HepG2 (cell line): ENCODE measurements at regions not wholly inside any gene's neighbourhood (a gene's known extent, or its start where the extent isn't known, plus 50 kb on each side); places are given as distances from the start of the nearest gene placed in this dataset.

Experiments used
- KDM5A ChIP-seq: fragments of 200-600 bp; sonication (generic); IDR thresholded peaks from 2 replicates; pipeline ENCODE4 v1.7.0; 2018; ENCODE audit warnings: antibody characterized with exemption, mild to moderate bottlenecking, low read length, borderline replicate concordance
- KLF13 ChIP-seq: sonication (generic); formaldehyde crosslinking; IDR thresholded peaks from 2 replicates; pipeline ENCODE4 v1.4.0; 2020; ENCODE audit warnings: mild to moderate bottlenecking, missing genetic modification reagents
- KLF16 ChIP-seq, 2 experiments: sonication (generic) in 1 of 2; formaldehyde crosslinking in 1 of 2; IDR thresholded peaks; 2 replicates each; pipeline versions ENCODE4 v1.6.1 to v1.8.0; 2016 to 2023; ENCODE audit warnings: missing genetic modification reagents in 2 of 2, missing compliant biosample characterization in 1 of 2
- ZBTB26 ChIP-seq: IDR thresholded peaks from 2 replicates; pipeline ENCODE4 v1.6.1; 2016; ENCODE audit warnings: missing compliant biosample characterization, missing genetic modification reagents, borderline replicate concordance
- ZBTB40 ChIP-seq, 2 experiments: fragments of 450-650 bp in 1 of 2; sonication (generic) in 1 of 2; formaldehyde crosslinking in 1 of 2; IDR thresholded peaks; 2 replicates each; pipeline versions ENCODE4 v1.6.1 to v1.8.0; 2016 to 2022; ENCODE audit warnings: antibody characterized with exemption in 1 of 2, mild to moderate bottlenecking in 1 of 2, missing genetic modification reagents in 1 of 2
- ZC3H13 ChIP-seq: sonication (generic); formaldehyde crosslinking; IDR thresholded peaks from 2 replicates; pipeline ENCODE4 v1.8.1; 2023; ENCODE audit warnings: mild to moderate bottlenecking, missing genetic modification reagents, moderate library complexity
- ZMYM4 ChIP-seq: sonication (generic); formaldehyde crosslinking; IDR thresholded peaks from 2 replicates; pipeline ENCODE4 v1.8.1; 2023; ENCODE audit warnings: mild to moderate bottlenecking, missing genetic modification reagents
- ZNF33B ChIP-seq: sonication (generic); formaldehyde crosslinking; IDR thresholded peaks from 2 replicates; pipeline ENCODE4 v1.5.1; 2020; ENCODE audit warnings: mild to moderate bottlenecking, missing genetic modification reagents
- ZNF407 ChIP-seq: sonication (generic); formaldehyde crosslinking; IDR thresholded peaks from one replicate; pipeline ENCODE4 v1.5.1; 2020; ENCODE audit warnings: mild to moderate bottlenecking, missing genetic modification reagents; ENCODE audit errors: not compliant biosample characterization
- ZNF547 ChIP-seq: sonication (generic); formaldehyde crosslinking; IDR thresholded peaks from 2 replicates; pipeline ENCODE4 v1.5.1; 2020; ENCODE audit warnings: mild to moderate bottlenecking, missing genetic modification reagents

GRCh38 chr6:106897580-106897979 lies 76.9 kb downstream of the CD24 start (continued):
- TF ChIP-seq ZBTB40 (IDR thresholded peaks at IDR 0.05) (no peak), ZBTB40 (CRISPR knock-in tag; IDR thresholded peaks at IDR 0.05) (no peak), ZMYM4 (CRISPR knock-in tag) (peak; percentile 62; the same call in 1 of the 2 replicates), KLF16 (CRISPR knock-in tag; IDR thresholded peaks at IDR 0.05) (0 out of 4 replicates have a peak, but pooled peaks of 1 of the 2 experiments have one; percentile 37), KDM5A (no peak), ZNF407 (CRISPR knock-in tag) (no peak), KLF13 (CRISPR knock-in tag) (no peak), ZBTB26 (CRISPR knock-in tag) (peak; percentile 81; the same call in 1 of the 2 replicates), ZNF33B (no peak), ZNF547 (CRISPR knock-in tag) (no peak), ZC3H13 (CRISPR knock-in tag) (no peak)
